NCI-H2196 (cell line): ENCODE measurements at regions not wholly inside any gene's neighbourhood (a gene's known extent, or its start where the extent isn't known, plus 50 kb on each side); places are given as distances from the start of the nearest gene placed in this dataset.

ENCODE experiments used
- DNase-seq: peaks from one replicate; lab custom pipeline; 2025; ENCODE audit not compliant: unreplicated experiment; lab: John Stamatoyannopoulos, UW

DNA sequence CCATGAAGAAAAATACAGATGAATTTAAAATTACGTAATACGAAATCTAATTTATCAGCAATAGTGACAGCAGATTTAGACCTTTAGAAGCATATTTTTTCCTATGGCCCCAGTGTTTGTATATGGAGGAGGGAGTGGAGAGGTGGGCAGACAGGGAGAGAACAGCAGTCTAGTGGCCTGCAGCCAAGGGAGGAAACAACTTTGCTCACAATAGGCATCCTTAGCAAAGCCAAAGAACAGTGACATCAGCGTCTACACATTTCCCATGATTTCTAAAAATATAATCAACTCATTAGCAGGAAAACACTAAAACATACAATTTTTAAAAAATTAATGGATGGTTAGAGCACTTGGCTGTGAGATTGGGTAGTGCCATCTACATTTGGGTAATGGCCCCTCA lies 622.6 kb upstream of the ATP2B1 start:
- no peak for DNase-seq

DNA sequence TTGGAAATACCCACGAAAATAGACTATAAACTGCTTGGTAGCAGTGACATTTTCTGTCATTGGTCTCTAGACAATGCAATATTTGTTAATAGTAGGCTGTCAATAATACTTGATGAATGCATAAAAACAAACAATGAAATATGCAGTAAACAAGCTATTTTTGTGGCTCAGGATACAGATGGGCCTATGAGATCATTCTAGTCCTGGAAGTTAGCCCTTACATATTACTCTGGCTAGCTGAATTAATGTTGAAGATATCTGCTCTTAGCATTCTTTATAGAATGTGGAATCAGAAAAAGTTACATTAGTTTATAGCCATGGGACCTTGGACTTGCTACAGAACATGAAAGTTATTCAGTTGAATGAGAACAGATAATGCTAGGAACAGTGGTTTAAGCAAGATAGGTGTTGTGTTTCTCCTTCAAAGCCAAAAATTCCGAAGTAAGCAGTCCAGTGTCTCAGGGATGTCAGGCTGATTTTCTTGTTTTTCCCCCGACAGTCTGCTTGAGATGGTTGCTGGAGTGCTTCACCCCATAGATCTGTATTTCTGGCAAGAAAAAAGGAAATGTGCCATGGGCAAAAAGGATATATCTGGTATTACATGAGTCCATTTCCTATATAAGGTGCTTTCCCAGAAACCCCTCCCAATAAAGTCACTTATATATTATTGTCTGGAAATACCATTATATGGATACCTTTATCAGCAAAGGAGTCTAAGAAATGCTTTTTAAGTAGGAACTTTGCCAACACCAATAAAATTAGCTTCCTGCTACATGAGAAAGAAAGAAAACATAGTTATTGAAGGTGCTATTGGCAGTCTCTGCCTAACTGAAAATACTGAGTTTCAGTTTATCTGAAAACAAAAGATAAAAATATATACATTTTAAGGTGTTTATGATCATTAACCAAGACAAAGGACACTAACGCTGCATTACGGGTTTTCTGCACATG lies 619.4 kb upstream of the ATP2B1 start:
- DNase-seq, result no peak

DNA sequence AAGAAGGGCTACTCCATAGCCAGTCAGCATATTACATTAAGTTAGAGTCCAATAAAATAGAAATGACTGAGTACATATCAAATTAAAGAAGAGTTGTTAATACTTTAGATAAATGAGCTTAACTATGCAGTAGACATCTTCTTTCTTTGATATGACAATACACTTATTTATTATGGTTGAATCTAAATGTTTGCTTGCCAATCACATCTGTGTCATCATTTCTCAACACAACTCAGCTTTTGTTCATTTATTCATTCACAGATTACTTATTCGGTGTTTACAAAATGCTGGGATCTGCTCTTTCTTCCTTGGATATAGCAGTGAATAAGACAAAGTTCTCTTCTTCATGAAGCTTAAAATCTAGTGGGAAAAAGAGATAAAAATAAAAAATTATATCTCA lies 614.6 kb upstream of the ATP2B1 start:
- no peak for DNase-seq

DNA sequence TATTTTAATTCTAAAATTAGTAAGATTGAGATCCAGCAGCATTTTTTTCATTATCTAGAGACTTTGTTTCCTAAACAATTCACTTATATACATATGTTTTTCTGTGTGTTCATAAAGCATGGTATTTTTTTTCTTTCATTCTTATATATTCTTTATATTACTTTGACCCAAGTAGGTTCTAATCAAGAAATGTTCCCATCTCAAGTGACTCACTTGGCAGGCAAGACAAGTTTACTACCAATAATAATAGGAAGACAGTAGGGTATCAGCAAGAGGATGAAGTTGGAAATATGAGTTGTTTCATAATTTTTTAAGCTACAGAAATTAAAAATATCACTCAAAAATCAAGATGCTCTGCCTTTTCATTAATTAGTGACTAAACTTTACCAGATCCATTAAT lies 613.4 kb upstream of the ATP2B1 start:
- DNase-seq, result no peak

DNA sequence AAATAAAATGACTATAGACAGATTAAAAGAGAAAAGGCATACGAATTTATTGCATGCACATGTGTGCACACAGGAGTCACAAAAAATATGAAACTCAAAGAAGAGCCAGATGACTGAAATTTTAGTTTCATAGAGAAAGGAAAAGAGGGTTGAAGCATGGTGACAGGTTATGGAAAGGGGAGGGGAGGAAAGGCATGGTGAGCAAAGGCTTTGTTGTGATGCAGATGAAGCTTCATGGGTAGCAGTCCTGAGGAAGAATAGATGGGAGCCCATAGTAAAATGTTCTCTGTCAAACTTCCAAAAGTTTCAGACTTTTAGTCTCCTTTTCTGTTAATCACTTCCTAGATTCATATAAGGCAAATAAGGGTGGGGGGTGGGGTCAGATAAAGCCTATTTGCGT lies 612.7 kb upstream of the ATP2B1 start:
- no peak for DNase-seq

DNA sequence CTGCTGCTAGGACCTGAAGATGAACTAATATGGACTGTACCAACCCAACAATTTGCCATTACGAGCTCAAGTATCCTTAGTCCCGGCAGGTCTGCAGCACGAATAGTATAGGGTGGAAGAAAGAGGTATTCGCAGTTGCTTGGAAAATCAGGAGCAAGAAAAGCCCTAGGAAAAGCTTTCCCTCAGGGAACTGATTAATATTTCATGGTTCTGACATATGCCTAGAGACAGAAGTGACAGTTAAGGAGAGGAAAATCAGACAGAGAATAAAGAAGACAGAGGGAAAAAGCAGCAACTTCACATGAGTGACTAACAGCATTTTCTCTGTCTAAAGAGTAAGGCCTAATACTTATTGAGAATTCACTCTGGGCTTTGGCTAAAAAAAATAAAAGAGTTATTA lies 602.9 kb upstream of the ATP2B1 start:
- DNase-seq, result no peak

DNA sequence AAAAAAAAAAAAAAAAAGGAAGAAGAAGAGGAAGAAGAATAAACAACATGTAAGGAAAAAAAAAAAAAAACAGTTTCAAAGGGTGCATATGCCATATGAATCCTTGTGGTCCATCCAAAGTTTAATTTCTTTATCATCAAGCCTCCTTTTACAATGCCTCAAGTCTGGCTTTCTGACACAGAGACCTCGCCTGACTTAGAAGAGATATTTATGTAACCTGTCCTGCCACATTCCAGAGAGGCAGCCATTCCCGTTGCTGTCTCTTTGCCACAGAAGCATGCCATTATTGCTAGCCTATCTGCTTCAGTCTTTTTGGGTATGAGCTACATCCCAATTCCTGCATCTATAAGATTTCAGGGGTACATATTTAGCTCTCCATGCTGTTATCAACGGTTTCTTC lies 596.7 kb upstream of the ATP2B1 start:
- no peak for DNase-seq

DNA sequence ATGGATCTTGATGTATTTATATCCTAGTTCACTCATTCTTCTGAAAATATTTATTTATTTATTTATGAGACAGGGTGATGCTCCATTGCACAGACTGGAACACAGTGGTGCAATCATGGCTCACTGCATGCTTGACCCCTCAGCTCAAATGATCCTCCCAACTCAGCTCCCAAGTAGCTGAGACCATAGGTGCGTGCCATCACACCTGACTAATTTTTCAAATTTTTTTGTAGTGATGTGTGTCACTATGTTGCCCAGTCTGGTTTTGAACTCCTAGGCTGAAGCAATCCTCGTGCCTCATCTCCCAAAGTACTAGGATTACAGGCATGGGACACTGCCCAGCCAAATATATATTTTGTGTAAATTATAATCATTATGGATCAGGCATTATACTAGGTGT lies 595.6 kb upstream of the ATP2B1 start:
- DNase-seq, result no peak

DNA sequence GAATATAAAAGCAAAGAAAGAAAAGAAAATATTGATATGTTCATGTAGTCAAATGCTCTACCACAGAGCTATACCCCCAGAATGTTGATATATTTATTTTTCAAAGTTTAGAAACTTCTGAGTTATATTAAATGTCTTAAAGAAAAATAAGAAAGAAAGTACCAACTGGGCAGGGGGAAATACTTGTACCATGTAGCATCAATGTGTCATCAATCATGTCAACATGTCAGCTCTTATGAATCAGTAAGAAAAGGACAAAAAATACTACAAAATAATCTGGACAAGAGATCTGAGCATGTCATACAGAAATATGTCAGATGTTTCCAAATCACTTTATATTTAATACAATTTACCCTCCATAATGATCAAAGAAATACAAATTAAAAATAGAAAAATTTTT lies 595.1 kb upstream of the ATP2B1 start:
- no peak for DNase-seq

DNA sequence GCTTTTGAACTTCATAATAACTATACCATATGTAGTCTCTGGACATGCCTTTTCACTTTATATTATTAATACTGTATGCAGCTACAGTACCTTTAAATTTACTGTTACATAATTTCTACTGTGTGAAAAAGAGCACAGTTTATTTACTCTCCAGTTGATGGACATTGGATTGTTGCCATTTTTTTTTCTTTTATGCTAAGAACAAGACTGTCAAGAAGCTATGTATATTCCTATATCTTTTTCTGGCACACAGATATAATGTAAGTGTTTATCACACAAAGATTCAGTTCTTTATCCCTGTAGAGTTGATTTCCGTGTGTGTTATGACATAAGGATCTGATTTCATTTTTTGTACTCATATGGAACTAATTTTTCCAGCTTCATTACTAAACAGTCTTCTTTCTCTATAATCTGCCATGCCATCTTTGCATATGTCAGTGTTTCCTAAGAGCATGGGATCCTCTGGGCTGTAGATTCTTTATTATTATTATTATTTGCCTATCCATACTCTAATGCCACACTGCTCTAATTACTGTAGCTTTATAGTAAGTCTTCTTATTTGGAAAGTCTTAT lies 593.0 kb upstream of the ATP2B1 start:
- no peak for DNase-seq

DNA sequence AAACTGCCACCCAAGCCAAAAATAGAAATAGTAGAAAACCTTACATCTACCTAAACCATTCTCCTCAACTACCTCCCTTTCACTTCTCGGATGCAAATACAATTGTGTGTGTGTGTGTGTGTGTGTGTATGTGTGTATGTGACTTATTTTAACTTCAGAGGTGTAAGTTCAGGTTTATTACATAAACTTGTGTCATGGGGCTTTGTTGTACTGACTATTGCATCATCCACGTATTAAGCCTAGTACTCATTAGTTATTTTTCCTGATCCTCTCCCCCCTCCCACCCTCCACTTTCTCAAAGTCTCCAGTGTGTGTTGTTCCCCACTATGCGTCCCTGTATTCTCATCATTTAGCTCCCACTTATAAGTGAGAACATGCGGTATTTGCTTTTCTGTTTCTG lies 592.5 kb upstream of the ATP2B1 start:
- DNase-seq, result no peak

DNA sequence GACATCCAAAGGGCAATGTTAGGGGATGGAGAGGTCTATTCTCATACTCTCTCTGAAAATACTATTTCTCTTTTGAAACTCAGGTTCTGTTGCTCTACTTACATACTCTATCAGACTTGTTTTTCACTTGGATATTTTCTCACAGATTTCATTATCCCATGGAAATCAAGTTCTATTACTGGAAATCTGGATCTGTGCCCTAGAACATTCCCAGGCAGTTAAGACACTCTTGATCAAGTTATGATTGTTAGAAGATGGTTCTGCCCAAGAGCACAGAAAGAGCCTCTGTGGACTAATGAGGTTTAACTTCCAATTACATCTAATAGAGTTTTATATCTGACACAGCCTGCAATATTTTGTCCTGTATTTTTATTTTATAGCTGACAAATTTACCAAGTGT lies 591.0 kb upstream of the ATP2B1 start:
- DNase-seq, result no peak

DNA sequence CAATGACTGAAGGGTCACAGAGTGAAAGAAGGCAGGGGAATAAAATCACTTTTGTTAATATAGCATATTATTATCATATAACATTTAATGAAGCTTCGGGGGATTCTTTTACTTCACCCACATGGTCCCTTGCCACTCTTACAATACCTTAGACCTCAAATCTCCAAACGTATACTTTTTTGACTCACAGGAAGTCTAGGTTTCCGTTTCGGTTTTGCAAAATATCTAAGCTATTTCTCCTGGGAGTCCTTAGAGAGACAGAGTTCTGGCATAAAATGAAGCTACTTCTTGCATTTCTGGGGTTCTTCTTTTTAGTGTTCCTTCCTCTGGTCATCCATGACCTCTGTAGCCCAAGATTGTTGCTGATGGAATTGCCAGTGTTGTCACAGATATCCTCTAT lies 590.5 kb upstream of the ATP2B1 start:
- DNase-seq, result no peak

DNA sequence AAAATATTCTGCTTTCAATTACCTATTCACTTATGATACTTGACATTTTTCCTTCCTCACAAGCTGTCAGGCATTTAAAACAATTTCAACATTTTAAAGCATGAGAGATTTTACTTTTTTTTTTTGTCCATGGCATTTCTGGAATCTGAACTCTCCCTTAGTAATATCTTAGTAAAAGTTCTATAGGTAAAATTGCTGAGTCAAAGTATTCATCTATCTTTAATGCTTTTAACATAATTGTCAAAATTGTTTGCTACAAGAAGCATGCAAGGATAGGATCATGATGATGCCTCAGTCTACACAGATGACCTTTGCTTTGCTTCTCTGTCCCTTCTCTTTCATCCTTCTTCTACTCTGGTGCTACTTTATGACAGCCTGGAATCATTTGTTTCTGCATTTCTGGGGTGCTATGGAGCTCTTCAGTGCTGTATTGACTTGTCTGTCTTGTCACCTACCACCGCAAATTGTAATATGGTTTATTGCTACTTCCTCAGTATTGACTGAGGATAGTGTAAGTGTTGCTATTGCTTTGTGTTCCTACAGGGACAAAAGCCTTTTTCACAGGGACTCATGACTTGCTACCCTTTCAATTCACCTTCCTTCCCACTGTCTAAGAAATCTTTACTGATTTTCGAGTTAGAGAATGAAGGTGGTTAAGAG lies 589.8 kb upstream of the ATP2B1 start:
- DNase-seq, result no peak

DNA sequence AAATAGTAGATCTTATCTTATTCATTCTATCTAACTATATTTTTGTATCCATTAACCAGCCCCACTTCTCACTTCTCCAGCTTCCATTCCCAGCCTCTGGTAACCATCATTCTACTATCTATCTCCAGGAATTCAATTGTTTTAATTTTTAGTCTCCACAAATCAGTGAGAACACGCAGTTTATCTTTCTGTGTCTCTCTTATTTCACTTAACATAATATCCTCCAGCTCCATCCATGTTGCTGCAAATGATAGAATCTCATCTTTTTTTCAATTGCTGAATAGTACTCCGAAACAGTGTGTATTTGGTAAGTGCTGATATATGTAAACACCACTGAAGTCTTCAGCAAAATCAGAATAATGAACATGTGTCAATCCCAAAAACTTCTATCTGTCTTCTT lies 587.2 kb upstream of the ATP2B1 start:
- DNase-seq, result no peak

DNA sequence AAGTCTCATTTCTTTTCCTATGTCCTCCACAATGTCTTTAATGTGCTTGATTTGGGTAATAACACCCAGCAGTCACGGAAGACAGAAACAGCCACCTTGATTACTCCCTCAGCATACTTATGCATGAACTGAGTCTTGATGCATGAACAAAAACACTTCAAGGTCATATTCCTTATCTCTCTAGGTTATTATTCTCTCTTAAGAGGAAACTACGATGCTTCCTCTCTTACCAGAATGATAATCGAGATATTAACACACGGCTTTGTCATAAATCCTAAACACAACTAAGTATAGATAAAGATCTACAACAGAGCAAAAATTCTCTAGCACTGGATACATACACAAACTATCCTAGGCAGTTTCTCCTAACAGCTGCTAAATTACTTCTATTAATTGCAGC lies 583.5 kb upstream of the ATP2B1 start:
- no peak for DNase-seq

DNA sequence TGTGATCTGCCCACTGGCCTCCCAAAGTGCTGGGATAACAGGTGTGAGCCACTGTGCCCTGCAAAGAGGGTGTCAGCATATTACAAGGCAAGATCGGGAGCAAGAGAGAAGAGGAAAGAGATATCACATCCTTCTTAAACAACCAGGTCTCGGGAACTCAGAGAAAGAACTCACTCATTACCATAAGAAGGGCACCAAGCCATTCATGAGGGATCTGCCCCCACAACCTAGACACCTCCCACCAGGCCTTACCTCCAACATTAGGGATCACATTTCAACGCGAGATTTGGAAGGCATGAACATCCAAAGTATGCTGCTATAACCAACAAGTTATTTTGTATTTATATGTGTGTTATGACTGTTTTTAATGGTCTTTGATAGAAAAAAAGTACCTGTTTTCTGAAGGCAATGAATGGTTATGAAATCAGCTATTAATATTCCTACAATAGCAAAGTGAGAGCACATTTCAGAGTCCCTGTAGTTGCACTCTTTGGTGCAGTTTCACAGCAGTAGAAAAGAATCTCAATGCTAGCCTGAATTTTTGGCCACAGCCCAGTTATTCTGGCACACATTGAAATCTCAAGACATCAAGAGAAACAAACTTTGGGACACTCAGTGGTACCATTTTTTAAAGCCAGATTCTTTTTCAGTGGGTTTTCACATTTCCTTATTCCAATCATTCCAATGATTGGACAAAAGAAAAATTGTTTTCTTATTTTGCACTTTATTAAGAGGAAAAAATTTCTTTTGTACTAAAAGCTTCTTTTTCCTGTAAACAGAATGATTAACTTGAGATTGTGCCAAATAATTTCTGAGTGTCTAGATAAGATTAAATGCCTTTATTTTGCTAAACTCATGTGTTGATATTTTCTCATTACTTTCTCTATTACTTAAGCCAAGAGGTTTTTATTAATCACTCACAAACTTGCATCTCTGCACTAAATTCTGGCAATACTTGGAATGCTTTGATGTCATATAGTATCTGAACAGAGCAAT lies 582.6 kb upstream of the ATP2B1 start:
- DNase-seq, result no peak

DNA sequence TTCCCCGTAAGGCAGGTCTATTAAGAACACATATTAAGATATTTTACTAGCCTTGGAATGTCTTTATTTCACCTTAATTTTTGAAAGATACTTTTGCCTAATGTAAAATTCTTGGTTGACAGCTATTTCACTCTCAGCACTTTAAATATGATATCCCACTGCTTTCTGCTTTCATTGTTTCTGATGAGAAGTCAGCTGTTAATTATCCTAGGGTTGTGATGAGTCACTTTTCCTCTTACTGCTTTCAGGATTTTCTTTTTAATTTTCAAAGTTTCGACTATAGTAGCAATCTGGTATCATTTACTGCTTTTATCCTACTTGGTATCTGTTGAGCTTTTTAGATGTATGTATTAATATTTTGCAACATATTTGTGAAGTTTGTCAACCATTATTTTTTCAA lies 578.9 kb upstream of the ATP2B1 start:
- DNase-seq, result no peak

DNA sequence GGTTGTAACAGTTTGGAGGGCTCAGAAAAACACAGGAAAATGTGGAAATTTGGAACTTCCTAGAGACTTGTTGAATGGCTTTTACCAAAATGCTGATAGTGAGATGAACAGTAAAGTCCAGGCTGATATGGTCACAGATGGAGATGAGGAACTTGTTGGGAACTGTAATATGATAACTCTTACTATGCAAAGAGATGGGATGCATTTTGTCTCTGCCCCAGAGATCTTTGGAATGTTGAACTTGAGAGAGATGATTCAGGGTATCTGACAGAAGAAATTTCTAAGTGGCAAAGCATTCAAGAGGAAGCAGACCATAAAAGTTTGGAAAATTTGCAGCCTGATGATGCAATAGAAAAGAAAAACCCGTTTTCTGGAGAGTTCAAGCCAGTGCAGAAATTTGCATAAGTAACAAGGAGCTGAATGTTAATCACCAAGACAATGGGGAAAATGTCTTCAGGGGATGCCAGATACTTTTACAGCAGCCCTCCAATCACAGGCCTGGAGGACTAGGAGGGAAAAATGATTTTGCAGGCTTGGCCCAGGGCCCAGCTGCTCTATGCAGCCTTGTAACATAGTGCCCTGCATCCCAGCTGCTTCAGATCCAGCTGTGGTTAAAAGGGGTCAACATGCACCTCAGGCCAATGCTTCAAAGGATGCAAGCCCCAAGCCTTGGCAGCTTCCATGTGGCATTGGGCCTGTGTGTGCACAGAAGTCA lies 572.7 kb upstream of the ATP2B1 start:
- DNase-seq, result no peak

DNA sequence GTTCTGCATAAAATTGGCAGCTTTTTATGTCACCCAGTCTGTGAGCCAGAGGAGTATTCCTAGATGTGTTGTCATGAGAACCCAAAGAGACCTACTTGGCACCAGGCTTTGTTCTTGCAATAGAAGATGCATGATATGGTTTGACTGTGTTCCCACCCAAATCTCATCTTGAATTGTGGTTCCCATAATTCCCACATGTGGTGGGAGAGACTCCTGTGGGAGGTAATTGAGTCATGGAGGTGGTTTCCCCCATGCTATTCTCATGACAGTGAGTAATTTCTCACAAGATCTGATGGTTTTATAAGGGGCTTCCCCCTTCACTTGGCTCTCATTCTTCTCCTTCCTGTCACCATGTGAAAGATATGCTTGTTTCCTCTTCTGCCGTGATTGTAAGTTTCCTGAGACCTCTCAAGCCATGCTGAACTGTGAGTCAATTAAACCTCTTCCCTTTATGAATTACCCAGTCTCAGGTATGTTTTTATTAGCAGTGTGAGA lies 572.0 kb upstream of the ATP2B1 start:
- no peak for DNase-seq
